ENCODE measurements at regions not wholly inside any gene's neighbourhood (a gene's known extent, or its start where the extent isn't known, plus 50 kb on each side); places are given as distances from the start of the nearest gene placed in this dataset.

DNA sequence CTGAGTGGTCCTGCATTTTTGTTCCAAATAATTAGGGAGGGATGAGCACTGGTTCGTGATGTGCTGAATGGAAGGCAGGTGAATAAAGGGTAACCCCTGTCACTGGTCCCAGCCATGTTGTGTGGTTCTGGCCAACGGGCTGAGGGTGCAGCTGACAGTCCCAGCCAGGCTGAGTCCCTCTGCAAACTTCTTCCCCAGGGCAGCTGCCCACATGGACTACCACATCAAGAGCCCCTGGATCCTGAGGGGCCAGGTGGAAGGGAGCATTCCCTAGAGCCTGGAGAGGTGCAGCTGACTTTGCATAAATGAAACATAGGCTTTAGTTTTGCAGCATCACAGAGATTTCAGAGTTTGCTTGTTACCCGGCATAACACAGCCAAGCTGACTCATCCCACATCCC, 219.8 kb upstream of the MYT1L start:
- Mint-ChIP-seq H3K36me3 (ENCODE audit: insufficient read depth) (no peaks in the 10 kb centered on the region), H3K27ac (ENCODE audit: low read depth) (no peak overlapping the region), H3K9me3 (peaks cover 15% of the 10 kb centered on the region), H3K27me3 (no peaks in the 10 kb centered on the region), H3K4me3 (no peak overlapping the region), H3K4me1 (no peaks in the 10 kb centered on the region)
- no peak for DNase-seq (ENCODE audit: low spot score in 2 of 2)
- ATAC-seq (replicated peaks; ENCODE audit: extremely low read depth, poor library complexity, severe bottlenecking) = no peak

DNA sequence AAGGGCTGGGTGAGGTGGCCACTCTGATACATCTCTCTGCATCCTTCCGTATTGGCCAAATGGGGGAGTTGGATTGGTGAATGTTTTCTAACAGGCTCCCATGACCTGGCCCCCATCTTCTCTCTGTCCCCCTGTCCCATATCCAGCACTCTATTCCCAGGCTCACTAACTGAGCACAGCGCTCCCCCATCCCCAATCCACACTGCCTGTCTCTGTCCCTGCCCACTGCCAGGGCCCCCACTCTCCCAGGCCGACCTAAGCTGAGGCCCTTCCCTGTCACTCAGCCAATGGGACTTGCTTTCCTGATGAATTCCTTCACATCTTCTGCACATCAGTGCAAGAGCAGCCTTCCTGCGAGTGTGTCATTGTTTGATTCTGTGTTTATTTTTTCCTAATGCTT, 216.8 kb upstream of the MYT1L start:
- Mint-ChIP-seq H3K4me1 (no peaks in the 10 kb centered on the region), H3K4me3 (no peak overlapping the region), H3K36me3 (ENCODE audit: insufficient read depth) (no peaks in the 10 kb centered on the region), H3K9me3 (peaks cover 12% of the 10 kb centered on the region), H3K27me3 (no peaks in the 10 kb centered on the region), H3K27ac (ENCODE audit: low read depth) (no peak overlapping the region)
- DNase-seq (ENCODE audit: low spot score in 2 of 2) (no peak), ATAC-seq (replicated peaks; ENCODE audit: extremely low read depth, poor library complexity, severe bottlenecking) (no peak)

DNA sequence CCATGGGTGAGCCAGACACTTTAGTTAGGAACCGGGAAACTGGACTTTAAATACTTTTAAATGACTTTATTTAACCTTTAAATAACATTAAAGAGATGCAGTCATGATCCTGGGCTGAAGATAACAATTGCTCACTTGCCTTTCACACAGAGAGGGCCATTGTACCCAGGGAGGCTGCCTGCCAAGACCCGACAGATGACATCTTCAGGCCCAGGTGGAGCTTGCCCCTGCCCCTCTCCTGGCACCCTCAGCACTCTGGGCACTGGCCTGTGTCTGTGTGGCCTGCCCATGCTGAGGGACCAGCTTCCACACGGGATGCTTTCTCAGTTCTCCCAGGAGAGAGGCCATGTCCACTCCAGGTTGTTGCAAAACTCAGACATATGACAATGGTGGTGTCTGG, 216.4 kb upstream of the MYT1L start:
- ATAC-seq (replicated peaks; ENCODE audit: extremely low read depth, poor library complexity, severe bottlenecking) (no peak), DNase-seq (ENCODE audit: low spot score in 2 of 2) (no peak)
- Mint-ChIP-seq H3K27me3 (no peaks in the 10 kb centered on the region), H3K36me3 (ENCODE audit: insufficient read depth) (no peaks in the 10 kb centered on the region), H3K9me3 (peaks cover 10% of the 10 kb centered on the region), H3K4me3 (no peak overlapping the region), H3K27ac (ENCODE audit: low read depth) (no peak overlapping the region), H3K4me1 (no peaks in the 10 kb centered on the region)

DNA sequence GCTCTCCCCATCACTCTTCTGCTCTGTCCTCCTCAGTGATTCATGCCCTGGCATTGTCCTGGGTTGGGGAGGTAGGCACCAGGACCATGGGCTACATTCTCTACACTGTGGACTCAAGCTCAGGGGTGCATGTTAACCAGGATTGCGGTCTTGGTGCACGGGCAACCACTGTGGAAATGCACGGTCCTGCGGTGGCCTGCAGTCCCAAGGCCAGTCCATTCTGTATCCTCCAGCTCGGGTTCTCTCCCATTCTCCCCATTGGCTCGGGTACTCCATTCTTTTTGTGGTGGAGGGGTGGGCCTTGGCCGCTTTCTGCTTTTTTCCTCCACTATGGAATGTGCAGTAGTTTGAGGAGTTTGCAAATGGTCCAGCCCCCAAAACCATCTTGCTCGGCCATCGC, 215.0 kb upstream of the MYT1L start:
- H3K4me1 Mint-ChIP-seq = no peaks in the 10 kb centered on the region
- H3K9me3 Mint-ChIP-seq = peaks cover 11% of the 10 kb centered on the region
- H3K27me3 Mint-ChIP-seq = peaks cover 3% of the 10 kb centered on the region
- DNase-seq (ENCODE audit: low spot score in 2 of 2) = no peak
- no peaks in the 10 kb centered on the region for H3K36me3 Mint-ChIP-seq (ENCODE audit: insufficient read depth)
- no peak for ATAC-seq (replicated peaks; ENCODE audit: extremely low read depth, poor library complexity, severe bottlenecking)
- H3K27ac Mint-ChIP-seq (ENCODE audit: low read depth) = no peak overlapping the region
- H3K4me3 Mint-ChIP-seq = no peak overlapping the region

DNA sequence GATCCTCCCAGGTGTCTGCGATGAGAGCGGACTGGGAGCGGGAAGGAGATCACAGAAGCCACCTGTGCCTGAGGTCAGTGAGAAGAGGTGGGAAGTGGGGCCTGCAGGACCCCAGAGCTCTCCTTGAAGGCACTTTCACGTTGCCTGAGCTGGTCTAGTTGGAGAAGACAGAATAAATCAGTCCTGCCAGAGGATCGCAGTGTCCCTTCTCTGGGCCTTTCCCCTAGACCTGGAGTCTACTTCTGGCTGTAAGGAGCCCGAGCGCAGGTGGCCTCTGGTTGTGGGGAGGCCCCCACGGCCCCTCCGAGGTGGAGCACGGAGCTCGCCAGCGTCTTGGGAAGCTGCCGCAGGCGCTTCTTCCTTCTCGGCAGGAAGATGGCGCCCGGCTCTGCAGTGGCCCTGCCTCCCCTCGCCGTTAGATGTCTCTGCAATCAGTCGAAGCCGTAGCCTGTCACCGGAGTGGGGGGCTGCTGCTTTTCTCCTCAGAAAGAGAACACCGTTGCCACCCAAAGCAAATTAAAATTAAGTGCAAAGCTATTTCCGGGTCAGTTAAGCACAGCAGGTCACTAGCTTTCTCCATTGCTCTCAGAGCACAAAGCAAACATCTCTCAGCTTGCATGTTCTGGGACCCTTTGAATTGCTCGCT, 212.0 kb upstream of the MYT1L start:
- ATAC-seq (replicated peaks; ENCODE audit: extremely low read depth, poor library complexity, severe bottlenecking) = no peak
- DNase-seq (ENCODE audit: low spot score in 2 of 2) = no peak
- H3K36me3 Mint-ChIP-seq (ENCODE audit: insufficient read depth) = no peaks in the 10 kb centered on the region
- no peaks in the 10 kb centered on the region for H3K4me1 Mint-ChIP-seq
- H3K27ac Mint-ChIP-seq (ENCODE audit: low read depth) = no peak overlapping the region
- H3K9me3 Mint-ChIP-seq = peaks cover 10% of the 10 kb centered on the region
- H3K4me3 Mint-ChIP-seq = no peak overlapping the region
- peaks cover 11% of the 10 kb centered on the region for H3K27me3 Mint-ChIP-seq

DNA sequence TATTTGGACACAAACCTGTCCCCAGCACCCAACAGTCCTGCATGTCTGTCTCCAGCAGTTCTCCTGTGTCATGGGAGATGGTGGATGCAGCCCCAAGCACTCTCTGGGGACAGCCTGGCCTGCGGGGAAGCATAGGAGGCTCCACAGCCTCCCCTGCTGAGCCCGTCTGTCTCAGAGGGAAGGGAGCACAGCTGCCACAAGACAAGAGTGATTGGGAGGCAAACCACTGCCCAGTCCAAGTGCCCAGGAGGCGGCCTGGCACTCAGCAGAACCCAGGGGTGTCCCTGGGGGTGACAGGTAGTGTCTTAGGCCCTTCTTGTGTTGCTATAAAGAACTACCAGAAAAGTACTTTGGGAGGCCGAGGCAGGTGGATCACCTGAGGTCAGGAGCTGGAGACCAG, 211.2 kb upstream of the MYT1L start:
- Mint-ChIP-seq H3K27me3 (peaks cover 18% of the 10 kb centered on the region), H3K27ac (ENCODE audit: low read depth) (no peak overlapping the region), H3K4me1 (no peaks in the 10 kb centered on the region), H3K36me3 (ENCODE audit: insufficient read depth) (no peaks in the 10 kb centered on the region), H3K4me3 (no peak overlapping the region), H3K9me3 (peaks cover 10% of the 10 kb centered on the region)
- no peak for DNase-seq (ENCODE audit: low spot score in 2 of 2)
- no peak for ATAC-seq (replicated peaks; ENCODE audit: extremely low read depth, poor library complexity, severe bottlenecking)

DNA sequence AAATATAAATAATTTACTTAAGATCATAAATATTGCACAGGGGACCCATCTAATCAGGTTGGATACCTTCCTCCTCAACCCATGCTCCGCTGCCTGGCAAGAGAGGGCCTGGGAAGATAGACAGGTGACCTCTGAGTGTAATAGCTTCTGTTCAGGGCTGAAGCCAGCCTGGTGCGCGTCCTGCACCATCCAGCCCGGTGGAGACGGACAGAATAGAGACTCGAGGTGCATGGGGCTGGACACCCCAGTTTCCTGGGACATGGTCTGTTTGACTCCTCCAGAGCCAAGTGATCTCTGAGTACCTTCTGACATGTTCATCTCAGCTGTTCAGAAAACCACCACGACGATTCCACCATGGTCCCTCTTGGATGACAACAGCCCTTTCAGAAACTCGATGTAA, 209.3 kb upstream of the MYT1L start:
- no peaks in the 10 kb centered on the region for H3K36me3 Mint-ChIP-seq (ENCODE audit: insufficient read depth)
- ATAC-seq (replicated peaks; ENCODE audit: extremely low read depth, poor library complexity, severe bottlenecking) (no peak), DNase-seq (ENCODE audit: low spot score in 2 of 2) (no peak)
- H3K9me3 Mint-ChIP-seq = peaks cover 16% of the 10 kb centered on the region
- peaks cover 27% of the 10 kb centered on the region for H3K27me3 Mint-ChIP-seq
- H3K4me1 Mint-ChIP-seq = no peaks in the 10 kb centered on the region
- H3K4me3 Mint-ChIP-seq = no peak overlapping the region
- no peak overlapping the region for H3K27ac Mint-ChIP-seq (ENCODE audit: low read depth)

DNA sequence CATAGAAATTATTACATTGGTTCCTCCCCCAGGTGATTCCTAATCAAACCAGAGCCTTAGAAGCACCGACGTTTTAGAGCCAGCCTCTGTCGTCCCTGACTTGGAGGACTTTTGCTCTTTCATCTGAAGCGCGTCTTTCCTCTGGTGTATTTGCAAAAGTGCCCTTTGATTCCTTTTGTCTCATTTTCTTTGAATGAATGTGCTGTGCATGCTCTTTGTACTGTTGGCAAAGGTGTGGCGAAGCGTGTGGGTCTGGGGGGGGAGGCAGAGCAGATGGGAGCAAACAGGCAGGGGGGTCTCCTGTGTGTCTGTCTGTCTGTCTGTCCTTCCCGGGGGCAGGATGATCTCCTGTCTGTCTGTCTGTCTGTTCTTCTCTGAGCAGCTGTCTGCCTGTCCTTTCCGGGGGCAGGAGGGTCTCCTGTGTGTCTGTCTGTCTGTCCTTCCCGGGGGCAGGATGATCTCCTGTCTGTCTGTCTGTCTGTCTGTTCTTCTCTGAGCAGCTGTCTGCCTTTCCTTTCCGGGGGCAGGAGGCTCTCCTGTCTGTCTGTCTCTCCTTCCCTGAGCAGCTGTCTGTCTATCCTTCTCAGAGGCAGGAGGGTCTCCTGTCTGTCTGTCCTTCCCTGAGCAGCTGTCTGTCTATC, 205.5 kb upstream of the MYT1L start:
- H3K4me3 Mint-ChIP-seq = no peak overlapping the region
- no peaks in the 10 kb centered on the region for H3K36me3 Mint-ChIP-seq (ENCODE audit: insufficient read depth)
- H3K4me1 Mint-ChIP-seq = no peaks in the 10 kb centered on the region
- DNase-seq (ENCODE audit: low spot score in 2 of 2) (no peak), ATAC-seq (replicated peaks; ENCODE audit: extremely low read depth, poor library complexity, severe bottlenecking) (no peak)
- peaks cover 10% of the 10 kb centered on the region for H3K9me3 Mint-ChIP-seq
- H3K27me3 Mint-ChIP-seq = peaks cover 27% of the 10 kb centered on the region
- no peak overlapping the region for H3K27ac Mint-ChIP-seq (ENCODE audit: low read depth)

DNA sequence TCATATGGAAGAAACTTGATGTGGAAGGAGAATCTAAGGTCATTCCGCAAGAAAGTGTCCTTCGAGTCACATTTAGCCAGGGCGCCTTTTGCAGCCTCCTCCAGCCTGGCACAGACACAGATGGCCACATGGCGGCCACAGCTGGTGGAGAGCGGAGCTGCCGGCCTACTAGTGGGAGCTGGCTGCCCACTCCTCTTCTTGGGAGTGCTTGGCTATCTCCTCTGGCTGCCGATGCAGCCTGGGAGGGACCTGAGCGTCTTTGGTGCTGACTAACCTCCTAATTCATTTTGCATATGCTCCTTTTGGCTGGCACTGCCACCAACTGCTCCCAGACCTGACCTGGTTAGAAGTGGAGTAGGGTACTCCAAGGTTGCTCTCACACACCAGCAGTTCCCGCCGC, 199.3 kb upstream of the MYT1L start:
- Mint-ChIP-seq H3K27ac (ENCODE audit: low read depth) (no peak overlapping the region), H3K27me3 (no peaks in the 10 kb centered on the region), H3K36me3 (ENCODE audit: insufficient read depth) (no peaks in the 10 kb centered on the region), H3K9me3 (no peaks in the 10 kb centered on the region), H3K4me1 (no peaks in the 10 kb centered on the region), H3K4me3 (no peak overlapping the region)
- DNase-seq (ENCODE audit: low spot score in 2 of 2) (no peak), ATAC-seq (replicated peaks; ENCODE audit: extremely low read depth, poor library complexity, severe bottlenecking) (no peak)

DNA sequence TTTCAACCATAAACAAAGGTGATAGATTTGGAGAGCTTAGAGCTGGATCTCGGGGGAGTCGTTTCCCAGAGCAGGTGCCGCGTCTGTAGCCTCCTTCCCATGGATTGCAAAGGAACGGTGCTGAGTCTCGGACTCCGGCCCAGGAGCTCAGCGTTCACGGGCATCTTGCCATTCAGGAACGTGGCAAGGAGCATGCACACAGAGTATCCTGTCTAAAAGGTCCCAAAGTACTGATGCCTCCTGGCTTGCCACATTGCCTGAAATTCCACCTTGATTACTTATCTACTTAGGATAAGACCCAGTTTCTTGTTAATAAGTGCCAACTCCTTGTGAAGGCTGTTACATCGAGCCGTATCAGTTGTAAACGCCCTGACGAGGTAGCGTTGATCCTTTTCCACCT, 197.8 kb upstream of the MYT1L start:
- Mint-ChIP-seq H3K4me3 (no peak overlapping the region), H3K27me3 (no peaks in the 10 kb centered on the region), H3K4me1 (no peaks in the 10 kb centered on the region), H3K27ac (ENCODE audit: low read depth) (no peak overlapping the region), H3K9me3 (no peaks in the 10 kb centered on the region), H3K36me3 (ENCODE audit: insufficient read depth) (no peaks in the 10 kb centered on the region)
- ATAC-seq (replicated peaks; ENCODE audit: extremely low read depth, poor library complexity, severe bottlenecking) = no peak
- no peak for DNase-seq (ENCODE audit: low spot score in 2 of 2)

DNA sequence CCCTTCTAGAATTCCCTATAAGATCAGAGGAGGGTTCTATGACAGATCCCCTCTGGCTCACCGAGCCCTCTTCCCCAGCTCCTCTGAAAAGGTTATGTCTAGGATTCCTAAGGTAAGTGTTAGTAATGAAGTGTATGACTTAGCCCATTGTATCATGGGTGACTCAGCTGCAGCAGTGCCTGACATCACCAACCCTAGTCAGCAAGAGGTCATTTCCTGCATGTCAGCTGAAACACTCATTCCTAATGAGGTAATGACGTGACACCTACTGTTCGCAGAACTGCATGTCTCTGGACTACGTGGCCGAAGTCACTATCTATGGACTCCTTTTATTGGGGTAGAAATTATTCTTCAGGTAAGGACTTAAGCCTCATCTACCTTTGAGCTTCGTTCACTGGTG, 196.1 kb upstream of the MYT1L start:
- DNase-seq (ENCODE audit: low spot score in 2 of 2) (no peak), ATAC-seq (replicated peaks; ENCODE audit: extremely low read depth, poor library complexity, severe bottlenecking) (no peak)
- H3K4me1 Mint-ChIP-seq = no peaks in the 10 kb centered on the region
- H3K36me3 Mint-ChIP-seq (ENCODE audit: insufficient read depth) = no peaks in the 10 kb centered on the region
- no peak overlapping the region for H3K27ac Mint-ChIP-seq (ENCODE audit: low read depth)
- H3K9me3 Mint-ChIP-seq = peaks cover 2% of the 10 kb centered on the region
- H3K4me3 Mint-ChIP-seq = no peak overlapping the region
- H3K27me3 Mint-ChIP-seq = no peaks in the 10 kb centered on the region

DNA sequence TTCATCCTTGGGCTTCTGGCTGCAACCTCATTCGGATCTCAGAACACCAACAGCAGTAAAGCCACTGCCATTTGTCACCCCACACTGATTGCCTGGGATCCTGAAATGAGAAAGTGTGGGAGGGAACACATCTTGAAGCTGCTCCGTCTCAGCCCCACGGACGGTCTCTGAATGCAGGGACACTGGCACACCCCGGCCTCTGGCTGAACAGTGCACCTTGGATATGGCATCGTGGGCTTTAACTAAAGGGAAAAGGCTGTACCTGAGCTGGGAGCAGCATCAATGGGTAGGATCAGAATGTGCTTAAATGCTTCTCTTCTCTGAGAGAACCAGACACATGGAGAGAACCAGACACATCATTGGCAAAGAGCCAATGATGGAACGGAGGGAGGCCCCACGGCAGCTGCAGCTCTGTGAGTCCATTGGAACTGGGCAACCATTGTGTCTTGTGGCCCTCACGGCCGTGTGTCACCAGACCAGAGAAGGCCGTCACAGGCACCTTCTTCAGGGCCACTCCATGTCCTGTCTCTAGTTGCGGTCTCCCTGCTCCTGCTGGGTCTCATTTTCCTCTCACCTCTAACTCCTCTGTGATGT, 193.4 kb upstream of the MYT1L start:
- no peaks in the 10 kb centered on the region for H3K27me3 Mint-ChIP-seq
- no peaks in the 10 kb centered on the region for H3K36me3 Mint-ChIP-seq (ENCODE audit: insufficient read depth)
- peaks cover 9% of the 10 kb centered on the region for H3K9me3 Mint-ChIP-seq
- H3K27ac Mint-ChIP-seq (ENCODE audit: low read depth) = no peak overlapping the region
- DNase-seq (ENCODE audit: low spot score in 2 of 2) = no peak
- no peak overlapping the region for H3K4me3 Mint-ChIP-seq
- no peak for ATAC-seq (replicated peaks; ENCODE audit: extremely low read depth, poor library complexity, severe bottlenecking)
- no peaks in the 10 kb centered on the region for H3K4me1 Mint-ChIP-seq
